GM12865 (cell line): ENCODE measurements at regions not wholly inside any gene's neighbourhood (a gene's known extent, or its start where the extent isn't known, plus 50 kb on each side); places are given as distances from the start of the nearest gene placed in this dataset.

ENCODE experiments used
- DNase-seq: peaks from one replicate; pipeline ENCODE4 v3.0.0; 2010; ENCODE audit warnings: low read depth
- H3K4me3 ChIP-seq: 2 replicates; pipeline ENCODE4 v1.5.1; 2011; ENCODE audit warnings: mild to moderate bottlenecking, low read depth, low read length, control low read depth
- TF ChIP-seq, protein P1 (sequence below): IDR thresholded peaks from 2 replicates; pipeline ENCODE4 v1.5.1; 2011; ENCODE audit warnings: low read length, control low read depth, low read depth, inconsistent platforms; ENCODE audit not compliant: insufficient read depth; ENCODE audit errors: missing control alignments

DNA sequence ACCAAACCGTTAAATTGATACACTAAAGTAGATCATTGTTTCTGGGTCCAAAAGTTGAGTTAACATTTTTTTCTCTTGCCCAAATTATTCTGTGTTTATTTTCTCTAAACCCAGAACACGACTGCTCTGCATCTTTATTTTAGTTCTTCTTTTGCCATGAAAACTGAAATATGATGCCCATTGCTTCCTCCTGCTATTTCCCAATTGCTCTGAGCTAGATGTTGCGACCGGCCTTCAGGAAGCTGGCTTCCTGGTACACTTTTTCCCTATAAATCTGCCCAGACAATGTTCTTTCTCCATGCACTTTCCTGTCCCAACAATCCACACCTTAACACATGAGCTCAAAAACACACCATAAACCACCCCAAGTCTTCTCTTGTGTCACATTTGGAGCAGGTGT lies 501.4 kb downstream of the FBXO15 start:
- TF ChIP-seq, protein P1, sequence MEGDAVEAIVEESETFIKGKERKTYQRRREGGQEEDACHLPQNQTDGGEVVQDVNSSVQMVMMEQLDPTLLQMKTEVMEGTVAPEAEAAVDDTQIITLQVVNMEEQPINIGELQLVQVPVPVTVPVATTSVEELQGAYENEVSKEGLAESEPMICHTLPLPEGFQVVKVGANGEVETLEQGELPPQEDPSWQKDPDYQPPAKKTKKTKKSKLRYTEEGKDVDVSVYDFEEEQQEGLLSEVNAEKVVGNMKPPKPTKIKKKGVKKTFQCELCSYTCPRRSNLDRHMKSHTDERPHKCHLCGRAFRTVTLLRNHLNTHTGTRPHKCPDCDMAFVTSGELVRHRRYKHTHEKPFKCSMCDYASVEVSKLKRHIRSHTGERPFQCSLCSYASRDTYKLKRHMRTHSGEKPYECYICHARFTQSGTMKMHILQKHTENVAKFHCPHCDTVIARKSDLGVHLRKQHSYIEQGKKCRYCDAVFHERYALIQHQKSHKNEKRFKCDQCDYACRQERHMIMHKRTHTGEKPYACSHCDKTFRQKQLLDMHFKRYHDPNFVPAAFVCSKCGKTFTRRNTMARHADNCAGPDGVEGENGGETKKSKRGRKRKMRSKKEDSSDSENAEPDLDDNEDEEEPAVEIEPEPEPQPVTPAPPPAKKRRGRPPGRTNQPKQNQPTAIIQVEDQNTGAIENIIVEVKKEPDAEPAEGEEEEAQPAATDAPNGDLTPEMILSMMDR, result no peak
- no peak for DNase-seq
- no peak overlapping the region for H3K4me3 ChIP-seq

DNA sequence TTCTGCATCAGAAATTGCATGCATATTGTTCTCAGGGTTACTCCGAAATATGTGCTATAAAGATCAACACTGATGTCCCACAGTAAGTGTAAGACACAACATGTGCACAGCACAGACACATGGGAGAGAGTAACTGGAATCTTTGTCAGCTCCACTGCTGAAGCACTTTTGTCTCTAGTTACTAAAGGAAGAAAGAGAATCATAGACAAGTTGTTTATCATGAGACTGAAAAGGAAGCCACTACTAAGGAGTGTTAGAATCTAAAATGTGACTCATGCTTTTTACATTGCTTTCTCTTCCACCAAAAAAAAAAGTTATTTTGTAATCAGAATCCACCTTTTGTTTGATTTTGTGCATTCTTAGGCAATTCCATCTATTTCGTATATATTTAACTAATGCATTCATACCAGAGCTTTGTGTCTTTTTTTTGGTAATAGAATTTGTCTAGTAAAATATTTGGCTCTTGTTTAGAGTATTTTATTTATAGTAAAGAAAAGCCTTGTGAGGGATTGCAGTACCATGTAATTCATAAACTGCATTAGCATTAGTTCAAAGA lies 502.4 kb downstream of the FBXO15 start:
- no peak for DNase-seq

DNA sequence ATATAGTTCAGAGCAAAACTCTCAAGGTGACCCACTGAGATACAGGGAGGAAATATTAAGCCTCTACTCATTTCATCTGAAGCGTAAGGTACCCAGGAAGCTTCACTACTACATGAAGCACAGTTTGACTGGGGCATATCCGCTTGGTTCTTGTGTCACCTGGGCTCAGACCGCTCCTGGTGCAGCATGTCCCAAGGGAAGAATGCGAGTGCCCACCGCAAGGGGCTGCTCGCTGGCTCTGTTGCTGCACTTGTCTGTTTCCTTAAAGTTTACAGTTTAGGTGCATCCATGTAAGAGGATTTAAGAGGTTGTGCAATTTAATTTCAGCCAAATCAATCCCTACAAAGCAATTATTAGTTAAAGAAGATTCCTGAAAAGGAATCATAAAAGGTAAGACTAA lies 507.8 kb downstream of the FBXO15 start:
- DNase-seq, result no peak
- H3K4me3 ChIP-seq, result no peak overlapping the region
- TF ChIP-seq, protein P1, result no peak

More for the DNA sequence above, 502.4 kb downstream of the FBXO15 start:
- TF ChIP-seq, protein P1, result no peak
- no peak overlapping the region for H3K4me3 ChIP-seq

DNA sequence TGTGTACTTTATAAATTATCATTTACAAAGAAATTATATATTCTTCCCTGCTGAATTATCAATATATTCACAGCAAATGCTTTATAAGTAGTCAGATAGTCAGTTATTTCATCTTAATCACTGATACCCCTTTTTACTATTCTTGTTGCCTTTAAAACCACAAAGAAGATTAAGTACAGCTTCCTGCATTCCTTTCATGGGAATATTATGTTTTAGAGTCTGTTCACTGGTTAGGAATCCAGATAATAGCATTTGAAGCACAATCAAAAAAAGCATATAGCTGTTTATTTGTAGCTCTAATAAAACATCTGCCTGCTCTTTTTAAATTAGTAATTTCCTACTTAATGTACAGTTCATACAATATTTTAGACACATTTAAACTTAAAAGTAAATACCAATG lies 508.9 kb downstream of the FBXO15 start:
- DNase-seq, result no peak
- no peak overlapping the region for H3K4me3 ChIP-seq
- TF ChIP-seq, protein P1, result no peak

DNA sequence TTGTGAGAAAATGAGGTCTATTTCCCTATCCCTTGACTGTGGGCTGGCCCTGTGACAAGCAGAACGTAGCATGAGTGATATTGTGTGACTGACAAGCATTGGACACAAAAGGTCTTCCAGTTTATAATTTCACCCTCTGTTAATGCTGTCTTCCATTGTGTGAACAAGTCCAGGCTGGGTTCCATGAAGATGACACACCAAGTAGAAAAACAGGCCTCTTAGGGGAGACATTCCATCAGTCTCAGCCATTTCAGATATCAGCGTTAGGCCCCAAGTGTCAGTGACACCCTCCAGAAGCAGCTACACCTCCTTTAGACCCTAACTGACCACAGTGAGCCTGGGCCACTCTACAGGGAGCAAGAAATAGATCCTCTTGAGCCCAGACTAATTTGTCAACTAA lies 511.3 kb downstream of the FBXO15 start:
- H3K4me3 ChIP-seq, result no peak overlapping the region
- TF ChIP-seq, protein P1, result no peak
- no peak for DNase-seq

DNA sequence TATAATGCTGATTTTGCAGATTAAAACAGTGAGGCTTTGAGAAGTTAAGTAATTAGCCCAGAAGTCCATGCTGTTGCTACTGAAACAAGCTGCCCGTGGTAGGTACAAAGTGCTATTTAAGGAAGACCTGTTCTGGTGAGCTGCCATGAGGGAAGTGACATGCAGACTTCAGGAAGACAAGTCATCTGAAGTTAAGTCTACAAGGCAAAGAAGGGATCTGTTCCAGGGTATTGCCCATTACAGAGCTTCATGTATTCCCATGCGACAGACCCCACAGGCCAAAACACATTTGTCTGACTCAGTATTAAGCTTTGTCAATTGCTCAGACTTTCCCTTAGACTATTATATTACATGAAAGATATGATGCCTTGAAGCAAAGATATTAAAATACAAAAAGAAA lies 520.8 kb downstream of the FBXO15 start:
- DNase-seq, result no peak
- no peak overlapping the region for H3K4me3 ChIP-seq
- TF ChIP-seq, protein P1, result no peak

DNA sequence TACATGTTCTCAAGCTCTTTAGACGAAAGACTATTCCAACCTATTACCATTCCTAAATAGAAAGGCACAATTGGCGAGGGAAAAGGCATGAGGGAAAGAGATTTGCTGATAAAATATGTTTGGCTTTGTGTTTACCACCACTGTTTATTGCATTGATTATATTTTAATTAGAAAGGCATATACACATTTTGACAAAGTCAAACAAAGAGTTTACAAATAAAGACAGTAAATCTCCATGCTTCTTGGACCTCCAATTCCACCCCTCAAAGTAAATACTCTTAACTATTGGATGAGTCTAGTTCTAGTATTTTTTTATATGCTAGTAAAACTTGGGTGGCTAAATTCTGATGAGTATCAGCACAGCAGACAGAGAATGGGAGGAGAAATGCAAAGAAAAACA lies 521.4 kb downstream of the FBXO15 start:
- DNase-seq, result no peak
- TF ChIP-seq, protein P1, result no peak
- no peak overlapping the region for H3K4me3 ChIP-seq
